DND-41 (cell line): ENCODE measurements at regions not wholly inside any gene's neighbourhood (a gene's known extent, or its start where the extent isn't known, plus 50 kb on each side); places are given as distances from the start of the nearest gene placed in this dataset.

Experiments
- ATAC-seq: fragments of 200-7000 bp; cut with Tn5 transposase; 3 replicates; pipeline ENCODE4 v1.9.1; 2021; ENCODE audit warnings: low read depth; ENCODE audit not compliant: insufficient read depth
- DNase-seq: peaks from one replicate; pipeline ENCODE4 v3.0.0-alpha.2; 2020
- H2AFZ ChIP-seq: 2 replicates; pipeline ENCODE4 v1.6.0; 2012; ENCODE audit warnings: low read depth, low read length
- H3K27ac ChIP-seq: 2 replicates; pipeline ENCODE4 v1.5.1; 2012; ENCODE audit warnings: low read length, inconsistent platforms
- H3K27me3 ChIP-seq: fragments of 200-600 bp; sonication (generic); 2 replicates; pipeline ENCODE4 v1.6.0; 2012; ENCODE audit warnings: low read length, mild to moderate bottlenecking, inconsistent platforms; ENCODE audit not compliant: insufficient read depth, poor library complexity
- H3K36me3 ChIP-seq: 2 replicates; pipeline ENCODE4 v1.5.1; 2012; ENCODE audit warnings: low read length, inconsistent platforms; ENCODE audit not compliant: insufficient read depth
- H3K4me1 ChIP-seq: 2 replicates; pipeline ENCODE4 v1.5.1; 2012; ENCODE audit warnings: mild to moderate bottlenecking, low read length; ENCODE audit not compliant: insufficient read depth
- H3K4me2 ChIP-seq: 2 replicates; pipeline ENCODE4 v1.6.0; 2012; ENCODE audit warnings: mild to moderate bottlenecking, moderate library complexity, low read length, inconsistent platforms; ENCODE audit not compliant: insufficient read depth
- H3K4me3 ChIP-seq, 2 experiments: fragments of 200-600 bp in 1 of 2; shearing (Covaris generic) in 1 of 2; 2 replicates each; pipeline ENCODE4 v1.5.1; 2012 to 2016; ENCODE audit warnings: inconsistent platforms in 2 of 2, low read length in 2 of 2, mild to moderate bottlenecking in 2 of 2, low read depth in 1 of 2, moderate library complexity in 1 of 2
- H3K79me2 ChIP-seq: 2 replicates; pipeline ENCODE4 v1.6.0; 2012; ENCODE audit warnings: low read length, inconsistent platforms; ENCODE audit not compliant: insufficient read depth
- H3K9ac ChIP-seq: 2 replicates; pipeline ENCODE4 v1.6.0; 2012; ENCODE audit warnings: low read depth, mild to moderate bottlenecking, inconsistent platforms, low read length, moderate library complexity
- H3K9me3 ChIP-seq: 2 replicates; pipeline ENCODE4 v1.5.1; 2012; ENCODE audit warnings: low read length, moderate library complexity, mild to moderate bottlenecking, inconsistent platforms; ENCODE audit not compliant: insufficient read depth, severe bottlenecking
- H4K20me1 ChIP-seq: 2 replicates; pipeline ENCODE4 v1.6.0; 2012; ENCODE audit warnings: low read length; ENCODE audit not compliant: insufficient read depth
- CTCF ChIP-seq: IDR thresholded peaks from 2 replicates; pipeline ENCODE4 v1.5.1; 2012; ENCODE audit warnings: borderline replicate concordance, low read length, moderate library complexity, mild to moderate bottlenecking; ENCODE audit not compliant: poor library complexity, severe bottlenecking; ENCODE audit errors: extremely low read depth
- EZH2 ChIP-seq: IDR thresholded peaks from 3 replicates; pipeline ENCODE4 v1.6.1; 2012; ENCODE audit warnings: borderline replicate concordance, low read depth, mild to moderate bottlenecking, moderate library complexity, low read length, inconsistent platforms; ENCODE audit not compliant: severe bottlenecking

- no peaks in the 10 kb centered on the region for H3K27me3 ChIP-seq
- no peak overlapping the region for H2AFZ ChIP-seq
- no peak overlapping the region for H3K4me3 ChIP-seq
- H3K36me3 ChIP-seq: no peaks in the 10 kb centered on the region
- ATAC-seq (no peak), DNase-seq (no peak)
- H4K20me1 ChIP-seq: no peaks in the 10 kb centered on the region
- H3K9me3 ChIP-seq: no peaks in the 10 kb centered on the region
- no peak overlapping the region for H3K4me2 ChIP-seq
- H3K27ac ChIP-seq: no peak overlapping the region
- TF ChIP-seq EZH2: no peak
- no peak for TF ChIP-seq CTCF
- H3K79me2 ChIP-seq: no peaks in the 10 kb centered on the region
- no peak overlapping the region for H3K9ac ChIP-seq
- no peaks in the 10 kb centered on the region for H3K4me1 ChIP-seq
These were observed 149.0 kb upstream of the SPOCK3 start for GRCh38 chr4:167383291-167383690.

- Histone ChIP-seq H3K27ac (no peak overlapping the region), H3K4me3 (no peak overlapping the region), H3K79me2 (no peaks in the 10 kb centered on the region), H3K4me1 (no peaks in the 10 kb centered on the region), H4K20me1 (no peaks in the 10 kb centered on the region), H3K36me3 (no peaks in the 10 kb centered on the region), H2AFZ (no peak overlapping the region), H3K27me3 (no peaks in the 10 kb centered on the region), H3K9me3 (no peaks in the 10 kb centered on the region), H3K9ac (no peak overlapping the region), H3K4me2 (no peak overlapping the region)
- ATAC-seq (no peak), DNase-seq (no peak)
- no peak for TF ChIP-seq CTCF
- TF ChIP-seq EZH2: no peak
These were observed 163.3 kb upstream of the SPOCK3 start for GRCh38 chr4:167397586-167397985.

GRCh38 chr4:167399201-167399600 is 164.9 kb upstream of the SPOCK3 start:
- ATAC-seq: no peak
- H3K9ac ChIP-seq: no peak overlapping the region
- no peaks in the 10 kb centered on the region for H3K9me3 ChIP-seq
- H3K79me2 ChIP-seq: no peaks in the 10 kb centered on the region
- DNase-seq: no peak
- H3K4me1 ChIP-seq: no peaks in the 10 kb centered on the region
- H2AFZ ChIP-seq: no peak overlapping the region
- TF ChIP-seq EZH2 (no peak), CTCF (no peak)
- no peaks in the 10 kb centered on the region for H3K27me3 ChIP-seq
- H3K4me3 ChIP-seq: no peak overlapping the region
- no peak overlapping the region for H3K4me2 ChIP-seq
- H3K36me3 ChIP-seq: no peaks in the 10 kb centered on the region
- H3K27ac ChIP-seq: no peak overlapping the region
- no peaks in the 10 kb centered on the region for H4K20me1 ChIP-seq

GRCh38 chr4:167406181-167406580 is 171.9 kb upstream of the SPOCK3 start:
- H3K4me1 ChIP-seq: no peaks in the 10 kb centered on the region
- H3K27ac ChIP-seq: no peak overlapping the region
- no peak overlapping the region for H3K4me3 ChIP-seq
- H3K36me3 ChIP-seq: no peaks in the 10 kb centered on the region
- H3K27me3 ChIP-seq: no peaks in the 10 kb centered on the region
- no peak for DNase-seq
- no peak overlapping the region for H2AFZ ChIP-seq
- no peak overlapping the region for H3K4me2 ChIP-seq
- TF ChIP-seq CTCF (no peak), EZH2 (no peak)
- no peak for ATAC-seq
- H3K79me2 ChIP-seq: no peaks in the 10 kb centered on the region
- no peaks in the 10 kb centered on the region for H3K9me3 ChIP-seq
- no peaks in the 10 kb centered on the region for H4K20me1 ChIP-seq
- H3K9ac ChIP-seq: no peak overlapping the region
